GM08714 (cell line): ENCODE measurements at regions not wholly inside any gene's neighbourhood (a gene's known extent, or its start where the extent isn't known, plus 50 kb on each side); places are given as distances from the start of the nearest gene placed in this dataset.
"Not testable (repeated sequence)": the region's sequence is repeated elsewhere in the genome, so short reads cannot be mapped to it uniquely, and the experiment has no call there.

Experiments used
- H3K4me3 ChIP-seq: fragments of 200-500 bp; sonication (Bioruptor generic); 2 replicates; pipeline ENCODE4 v1.5.1; 2014; ENCODE audit warnings: mild to moderate bottlenecking, low read length, inconsistent platforms
- ZNF274 ChIP-seq: IDR thresholded peaks from 2 replicates; pipeline ENCODE4 v1.6.1; 2012; ENCODE audit warnings: mild to moderate bottlenecking, low read depth, low read length

- TF ChIP-seq ZNF274 = no peak
- H3K4me3 ChIP-seq = no peak overlapping the region
Measured at GRCh38 chr15:95608371-95608770, 722.1 kb upstream of the NR2F2 start.

GRCh38 chr15:95609096-95609495, 721.4 kb upstream of the NR2F2 start:
- H3K4me3 ChIP-seq = no peak overlapping the region
- TF ChIP-seq ZNF274 = no peak

- no peak for TF ChIP-seq ZNF274
- H3K4me3 ChIP-seq = no peak overlapping the region
Measured at GRCh38 chr15:95610945-95611344, 719.6 kb upstream of the NR2F2 start.

- H3K4me3 ChIP-seq = no peak overlapping the region
- TF ChIP-seq ZNF274 = no peak
Measured at GRCh38 chr15:95615436-95615835, 715.1 kb upstream of the NR2F2 start.

GRCh38 chr15:95616306-95616705, 714.2 kb upstream of the NR2F2 start:
- H3K4me3 ChIP-seq = no peak overlapping the region
- no peak for TF ChIP-seq ZNF274

- no peak overlapping the region for H3K4me3 ChIP-seq
- TF ChIP-seq ZNF274 = no peak
Measured at GRCh38 chr15:95620934-95621579, 709.4 kb upstream of the NR2F2 start.

- TF ChIP-seq ZNF274 = no peak
- no peak overlapping the region for H3K4me3 ChIP-seq
Measured at GRCh38 chr15:95622843-95623242, 707.7 kb upstream of the NR2F2 start.

GRCh38 chr15:95624100-95624499, 706.4 kb upstream of the NR2F2 start:
- TF ChIP-seq ZNF274 = no peak
- no peak overlapping the region for H3K4me3 ChIP-seq

GRCh38 chr15:95624616-95625361, 705.7 kb upstream of the NR2F2 start:
- H3K4me3 ChIP-seq = no peak overlapping the region
- no peak for TF ChIP-seq ZNF274

- H3K4me3 ChIP-seq = no peak overlapping the region
- TF ChIP-seq ZNF274 = no peak
Measured at GRCh38 chr15:95626501-95627361, 703.8 kb upstream of the NR2F2 start.

- no peak overlapping the region for H3K4me3 ChIP-seq
- TF ChIP-seq ZNF274 = no peak
Measured at GRCh38 chr15:95629503-95630168, 700.9 kb upstream of the NR2F2 start.

GRCh38 chr15:95630683-95631082, 699.8 kb upstream of the NR2F2 start:
- H3K4me3 ChIP-seq = no peak overlapping the region
- no peak for TF ChIP-seq ZNF274

GRCh38 chr15:95635666-95636065, 694.8 kb upstream of the NR2F2 start:
- no peak for TF ChIP-seq ZNF274
- no peak overlapping the region for H3K4me3 ChIP-seq

- no peak for TF ChIP-seq ZNF274
- H3K4me3 ChIP-seq = no peak overlapping the region
Measured at GRCh38 chr15:95636107-95636506, 694.4 kb upstream of the NR2F2 start.

GRCh38 chr15:95637234-95637633, 693.3 kb upstream of the NR2F2 start:
- H3K4me3 ChIP-seq = not testable (repeated sequence)
